ENCODE measurements at regions not wholly inside any gene's neighbourhood (a gene's known extent, or its start where the extent isn't known, plus 50 kb on each side); places are given as distances from the start of the nearest gene placed in this dataset.

- H3K79me2 ChIP-seq (ENCODE audit: control insufficient read depth, insufficient read depth, low read length): no peaks in the 10 kb centered on the region
- H3K4me3 ChIP-seq (ENCODE audit: control insufficient read depth in 2 of 3, extremely low read depth in 1 of 3, insufficient read depth in 2 of 3, low read depth in 1 of 3, low read length in 3 of 3): no peak overlapping the region
- TF ChIP-seq EZH2 (IDR thresholded peaks at IDR 0.05; ENCODE audit: low read length) (no peak), CTCF (optimal IDR thresholded peaks at IDR 0.05 in 1 of 3, IDR thresholded peaks at IDR 0.05 in 1 of 3, conservative IDR thresholded peaks at IDR 0.05 in 1 of 3; ENCODE audit: extremely low read depth in 1 of 3, insufficient read depth in 2 of 3, low read length in 3 of 3) (no peak)
- H2AFZ ChIP-seq (ENCODE audit: control insufficient read depth, low read length): no peak overlapping the region
- H3K27ac ChIP-seq (ENCODE audit: control insufficient read depth, insufficient read depth, low read length): no peak overlapping the region
- H4K20me1 ChIP-seq (ENCODE audit: control insufficient read depth, extremely low read depth, insufficient read depth, low read length): no peaks in the 10 kb centered on the region
- no peaks in the 10 kb centered on the region for H3K27me3 ChIP-seq (ENCODE audit: control insufficient read depth, extremely low read depth, insufficient read depth, low read length)
- no peaks in the 10 kb centered on the region for H3K9me3 ChIP-seq (ENCODE audit: control insufficient read depth, low read depth, low read length)
- H3K4me1 ChIP-seq (ENCODE audit: control insufficient read depth, extremely low read depth, insufficient read depth, low read length): no peaks in the 10 kb centered on the region
- H3K36me3 ChIP-seq (ENCODE audit: control insufficient read depth in 2 of 2, extremely low read depth in 1 of 2, insufficient read depth in 2 of 2, low read length in 2 of 2): no peaks in the 10 kb centered on the region
- DNase-seq (ENCODE audit: low read depth, low spot score) (no peak), FAIRE-seq (no peak)
- no peaks in the 10 kb centered on the region for H3K9me1 ChIP-seq (ENCODE audit: control insufficient read depth, extremely low read depth, insufficient read depth, low read length)
- dilution Hi-C loops (cut with MboI; ENCODE audit: extremely low pct_ligation_motif_present, low sequenced_read_pairs): no loop called here
- no peak overlapping the region for H3K4me2 ChIP-seq (ENCODE audit: control insufficient read depth, extremely low read depth, insufficient read depth, low read depth, low read length)
- H3K9ac ChIP-seq (ENCODE audit: control insufficient read depth, extremely low read depth, insufficient read depth, low read length): no peak overlapping the region
These were observed 126.4 kb upstream of the CD93 start for GRCh38 chr20:23212464-23212995.

- no peak overlapping the region for H2AFZ ChIP-seq (ENCODE audit: control insufficient read depth, low read length)
- H3K9ac ChIP-seq (ENCODE audit: control insufficient read depth, extremely low read depth, insufficient read depth, low read length): no peak overlapping the region
- no peaks in the 10 kb centered on the region for H3K27me3 ChIP-seq (ENCODE audit: control insufficient read depth, extremely low read depth, insufficient read depth, low read length)
- H4K20me1 ChIP-seq (ENCODE audit: control insufficient read depth, extremely low read depth, insufficient read depth, low read length): no peaks in the 10 kb centered on the region
- H3K4me2 ChIP-seq (ENCODE audit: control insufficient read depth, extremely low read depth, insufficient read depth, low read depth, low read length): no peak overlapping the region
- H3K4me1 ChIP-seq (ENCODE audit: control insufficient read depth, extremely low read depth, insufficient read depth, low read length): no peaks in the 10 kb centered on the region
- no peak overlapping the region for H3K4me3 ChIP-seq (ENCODE audit: control insufficient read depth in 2 of 3, extremely low read depth in 1 of 3, insufficient read depth in 2 of 3, low read depth in 1 of 3, low read length in 3 of 3)
- FAIRE-seq (no peak), DNase-seq (ENCODE audit: low read depth, low spot score) (no peak)
- H3K9me1 ChIP-seq (ENCODE audit: control insufficient read depth, extremely low read depth, insufficient read depth, low read length): no peaks in the 10 kb centered on the region
- no peaks in the 10 kb centered on the region for H3K36me3 ChIP-seq (ENCODE audit: control insufficient read depth in 2 of 2, extremely low read depth in 1 of 2, insufficient read depth in 2 of 2, low read length in 2 of 2)
- no peaks in the 10 kb centered on the region for H3K79me2 ChIP-seq (ENCODE audit: control insufficient read depth, insufficient read depth, low read length)
- H3K27ac ChIP-seq (ENCODE audit: control insufficient read depth, insufficient read depth, low read length): no peak overlapping the region
- dilution Hi-C loops (cut with MboI; ENCODE audit: extremely low pct_ligation_motif_present, low sequenced_read_pairs): no loop called here
- TF ChIP-seq EZH2 (IDR thresholded peaks at IDR 0.05; ENCODE audit: low read length): no peak
- no peak for TF ChIP-seq CTCF (optimal IDR thresholded peaks at IDR 0.05 in 1 of 3, IDR thresholded peaks at IDR 0.05 in 1 of 3, conservative IDR thresholded peaks at IDR 0.05 in 1 of 3; ENCODE audit: extremely low read depth in 1 of 3, insufficient read depth in 2 of 3, low read length in 3 of 3)
- H3K9me3 ChIP-seq (ENCODE audit: control insufficient read depth, low read depth, low read length): no peaks in the 10 kb centered on the region
These were observed 125.9 kb upstream of the CD93 start for GRCh38 chr20:23212011-23212410.

All from keratinocyte (primary cell).